ENCODE measurements at regions not wholly inside any gene's neighbourhood (a gene's known extent, or its start where the extent isn't known, plus 50 kb on each side); places are given as distances from the start of the nearest gene placed in this dataset.

GRCh38 chr13:26929971-26930730 lies 169.6 kb upstream of the GPR12 start:
- peak; percentile 18 for DNase-seq

- no peak for DNase-seq
Measured at GRCh38 chr13:26927511-26927910, 166.9 kb upstream of the GPR12 start.

- DNase-seq = no peak
Measured at GRCh38 chr13:26926371-26926770, 165.8 kb upstream of the GPR12 start.

DNA sequence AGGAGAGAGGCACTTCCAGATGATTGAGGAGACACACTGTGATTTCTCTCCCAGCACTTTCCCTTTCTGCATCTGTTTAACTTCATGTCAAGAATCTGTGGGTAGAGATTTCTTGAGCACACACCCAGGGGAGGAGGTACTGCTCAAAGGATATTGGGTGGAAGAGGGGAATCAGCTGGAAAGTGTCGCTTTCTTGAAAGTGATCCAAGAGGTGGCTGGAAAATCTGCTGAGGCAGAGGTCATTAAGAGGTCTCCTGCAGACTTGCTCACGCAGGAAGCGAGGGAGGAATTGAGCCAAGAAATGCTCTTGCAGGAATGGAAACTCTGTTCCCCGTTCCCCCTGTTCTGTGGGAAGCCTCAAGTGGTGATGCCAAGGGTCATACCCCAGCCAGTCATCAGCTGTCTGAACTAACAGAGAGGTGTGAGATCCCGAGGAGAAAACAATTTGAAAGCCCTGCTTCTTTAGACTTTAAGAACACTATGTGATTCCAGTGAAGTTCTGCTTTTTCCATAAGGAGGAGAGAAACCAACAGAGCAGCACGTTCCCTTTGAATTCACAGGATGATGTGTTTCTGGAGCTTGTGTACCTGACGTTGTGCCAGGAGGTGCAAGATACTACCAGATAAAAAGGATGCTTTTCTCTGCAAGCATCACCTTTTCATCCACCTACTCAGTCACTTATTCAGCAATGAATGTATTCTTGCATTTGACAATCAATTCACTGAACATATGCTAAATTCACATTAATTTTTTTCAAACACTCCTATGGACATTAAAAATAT lies 163.4 kb upstream of the GPR12 start:
- DNase-seq = no peak

DNA sequence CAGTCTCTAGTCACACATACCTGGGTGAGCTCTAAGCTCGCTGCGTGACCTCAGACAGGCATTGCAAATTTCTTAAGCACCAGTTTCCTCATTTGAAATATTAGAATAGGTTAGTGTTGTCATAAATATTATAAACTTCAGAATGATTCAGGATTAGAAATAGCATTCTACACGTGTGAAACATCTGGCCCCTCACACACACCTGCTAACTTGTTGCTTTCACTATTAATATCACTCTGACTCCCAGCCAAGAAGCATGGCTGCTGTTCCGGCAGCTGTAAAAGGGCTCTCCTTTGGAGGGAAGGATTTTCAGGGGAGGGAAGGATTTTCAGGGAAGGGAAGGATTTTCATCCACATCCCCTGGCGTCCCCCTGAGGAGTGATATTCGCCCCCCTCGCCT lies 161.3 kb upstream of the GPR12 start:
- DNase-seq = no peak

- DNase-seq = no peak
Measured at GRCh38 chr13:26920614-26921355, 160.2 kb upstream of the GPR12 start.

- no peak for DNase-seq
Measured at GRCh38 chr13:26919732-26920131, 159.1 kb upstream of the GPR12 start.

DNA sequence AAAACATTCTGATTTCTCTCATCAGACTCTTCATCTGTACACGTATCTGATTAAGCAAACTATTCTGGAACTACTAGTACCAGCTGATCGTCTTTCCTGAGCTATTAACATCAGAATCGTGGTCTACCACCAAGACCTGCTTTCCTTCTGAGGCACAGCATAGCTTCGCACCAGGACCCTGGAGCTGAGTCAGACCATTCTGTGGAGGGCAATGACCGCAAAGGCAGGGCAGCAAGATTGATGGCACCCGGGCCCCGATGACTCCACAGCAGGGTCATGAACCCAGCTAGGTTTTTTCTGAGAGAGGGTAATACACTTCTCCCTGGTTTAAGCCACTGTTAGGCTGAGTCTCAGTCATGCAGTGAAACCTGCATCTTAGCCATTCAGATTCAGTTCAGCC lies 158.7 kb upstream of the GPR12 start:
- no peak for DNase-seq

DNA sequence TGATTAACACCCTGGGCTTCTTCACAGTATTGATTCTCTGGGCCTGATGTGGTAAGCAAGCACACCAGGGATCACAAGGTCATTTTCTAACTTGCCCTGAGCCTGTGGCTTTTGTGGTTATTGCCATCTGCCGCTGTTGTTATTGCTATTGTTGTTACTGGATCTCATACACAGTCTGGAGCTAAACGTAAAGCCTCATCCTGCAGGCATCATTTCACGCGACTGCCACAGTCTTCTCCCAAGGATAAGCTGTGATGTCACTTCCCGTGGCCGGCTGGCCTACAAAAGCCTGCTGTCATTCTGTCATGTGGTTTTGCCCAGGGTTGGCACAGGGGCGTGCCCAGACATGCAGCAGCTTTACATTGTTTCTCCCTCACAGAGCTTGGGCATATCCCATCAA lies 154.0 kb upstream of the GPR12 start:
- no peak for DNase-seq

DNA sequence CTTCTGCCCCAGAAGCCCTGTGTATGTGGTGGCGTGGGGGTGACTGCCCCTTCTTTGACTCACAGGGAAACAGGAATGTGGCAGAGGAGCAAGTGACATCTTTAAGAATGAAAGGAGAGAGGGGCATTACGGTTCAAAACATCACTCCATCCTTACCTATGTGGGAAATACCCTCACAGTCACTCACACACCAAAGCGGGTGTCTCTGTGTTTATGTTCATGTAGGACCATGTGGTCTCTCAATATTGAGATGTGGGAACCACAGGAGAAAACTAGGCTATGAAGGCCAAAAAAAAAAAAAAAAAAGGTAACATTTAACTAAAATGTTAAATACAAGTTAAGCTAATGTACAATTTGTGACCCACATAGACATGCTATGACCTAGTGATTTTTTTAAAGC lies 153.6 kb upstream of the GPR12 start:
- DNase-seq = no peak

DNA sequence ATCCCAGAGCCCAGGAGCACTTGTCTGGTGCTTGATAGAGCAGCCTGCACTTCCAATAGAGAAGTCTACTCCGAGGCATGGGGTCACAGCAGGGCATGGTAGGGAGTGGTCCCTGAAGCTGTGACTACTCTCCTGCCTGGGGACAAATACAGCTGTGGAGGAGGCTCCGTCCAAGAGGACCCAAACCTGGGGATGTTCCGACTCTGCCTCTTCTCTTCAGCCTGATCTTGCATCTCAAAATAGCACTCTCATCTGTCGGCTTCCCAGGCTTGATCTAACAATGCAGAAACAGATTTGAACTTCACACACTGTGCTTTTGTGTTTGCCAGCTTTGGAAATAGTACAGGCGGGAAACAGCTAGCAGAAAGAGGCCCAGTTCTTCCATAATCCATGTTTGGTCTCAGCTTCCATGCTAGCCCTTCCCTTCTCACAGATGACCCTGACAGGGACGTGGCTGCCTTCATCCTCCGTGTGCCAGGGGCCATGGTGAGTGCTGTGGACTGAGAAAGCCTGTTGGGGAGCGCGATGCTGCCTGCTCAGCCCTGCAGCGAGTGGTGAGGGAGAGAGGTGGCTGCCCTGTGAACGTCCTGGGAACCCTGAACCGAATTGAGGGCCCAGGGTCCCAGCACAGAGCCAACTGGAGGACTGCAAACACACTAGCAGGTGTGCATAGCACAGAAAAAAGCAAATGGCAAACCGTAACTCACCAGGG lies 150.3 kb upstream of the GPR12 start:
- no peak for DNase-seq

DNA sequence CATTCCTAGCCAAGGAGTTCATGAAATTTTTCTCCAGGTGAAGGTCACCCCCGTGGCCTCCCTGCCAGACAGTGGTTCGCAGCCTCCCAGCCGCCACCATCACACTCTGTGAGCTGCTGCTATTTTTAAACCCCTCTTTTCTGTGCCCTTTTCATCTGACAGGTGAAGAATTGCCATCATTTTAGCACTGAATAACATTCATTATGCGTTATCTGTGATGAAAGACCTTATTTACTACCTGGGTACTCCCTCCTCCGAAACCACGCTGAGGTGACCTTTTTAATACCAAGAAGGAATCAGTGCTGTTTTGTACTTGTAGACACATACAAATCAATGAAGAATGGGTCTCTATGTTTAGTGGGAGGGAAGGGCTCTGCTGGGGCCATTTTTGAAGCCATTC lies 148.9 kb upstream of the GPR12 start:
- DNase-seq = no peak

GRCh38 chr13:26908126-26908525 lies 147.5 kb upstream of the GPR12 start:
- DNase-seq = no peak

- no peak for DNase-seq
Measured at GRCh38 chr13:26899202-26899601, 138.6 kb upstream of the GPR12 start.

- no peak for DNase-seq
Measured at GRCh38 chr13:26897706-26898550, 137.3 kb upstream of the GPR12 start.

- no peak for DNase-seq
Measured at GRCh38 chr13:26896986-26897668, 136.5 kb upstream of the GPR12 start.

GRCh38 chr13:26895808-26896466 lies 135.4 kb upstream of the GPR12 start:
- no peak for DNase-seq

DNA sequence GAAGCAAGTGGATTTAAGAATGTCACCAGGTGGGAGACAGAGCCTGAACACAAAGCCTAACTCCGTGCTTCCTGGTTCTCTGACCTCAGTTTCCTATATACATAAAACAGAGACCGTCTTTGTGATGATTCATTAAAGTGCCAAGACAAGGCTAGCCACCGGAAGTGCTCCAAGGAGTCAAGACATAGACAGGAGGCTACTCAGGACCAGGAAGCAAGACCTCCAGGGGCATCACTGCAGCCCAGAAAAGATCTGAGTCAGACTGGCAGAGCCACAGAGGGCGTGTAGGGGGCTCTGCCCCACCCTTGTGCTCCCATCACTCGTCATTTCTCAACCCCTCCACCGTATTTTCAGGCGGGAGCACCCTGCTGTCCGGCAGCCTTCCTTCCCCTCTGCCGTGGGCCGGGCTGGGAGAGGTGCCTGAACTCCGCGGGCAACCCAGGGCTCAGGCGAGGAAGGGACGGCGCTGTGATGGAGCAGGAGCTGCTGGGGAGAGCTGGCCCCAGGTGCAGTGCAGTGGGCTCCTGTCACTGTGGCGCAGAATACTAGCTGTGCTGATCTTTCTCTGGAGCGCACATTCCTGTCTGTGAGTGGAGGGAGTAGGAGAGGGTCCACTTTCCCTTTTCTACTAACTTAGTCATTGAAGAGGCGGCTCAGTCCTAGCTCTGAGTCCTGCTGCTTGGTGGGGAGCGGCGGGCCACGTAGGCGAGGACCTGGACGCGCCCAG lies 134.7 kb upstream of the GPR12 start:
- DNase-seq = no peak

- no peak for DNase-seq
Measured at GRCh38 chr13:26888632-26889031, 128.0 kb upstream of the GPR12 start.

DNA sequence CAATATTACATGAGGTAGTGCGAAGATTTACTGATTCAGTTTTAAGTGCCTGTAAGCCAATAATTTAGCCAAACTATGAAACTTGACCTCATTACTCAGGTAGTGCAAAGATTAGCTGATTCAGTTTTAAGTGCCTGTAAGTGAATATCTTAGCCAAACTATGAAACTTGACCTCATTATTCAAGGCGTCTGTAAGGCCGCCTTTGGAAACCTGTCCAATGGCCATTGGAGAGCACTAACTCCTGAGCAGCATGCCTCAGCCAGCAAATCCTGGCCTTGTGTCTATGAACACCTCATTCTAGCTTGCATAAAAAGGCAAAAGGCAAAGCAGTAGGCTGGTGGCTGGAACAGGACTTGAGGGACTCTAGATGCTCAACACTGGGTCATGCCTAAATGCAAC lies 127.0 kb upstream of the GPR12 start:
- DNase-seq = no peak
